ENCODE measurements at regions not wholly inside any gene's neighbourhood (a gene's known extent, or its start where the extent isn't known, plus 50 kb on each side); places are given as distances from the start of the nearest gene placed in this dataset.

GRCh38 chrX:123807835-123808416 is 51.9 kb upstream of the XIAP start:
- TF ChIP-seq POLR2A (IDR thresholded peaks at IDR 0.05) (no peak), CTCF (IDR thresholded peaks at IDR 0.05) (no peak)
